ENCODE measurements at regions not wholly inside any gene's neighbourhood (a gene's known extent, or its start where the extent isn't known, plus 50 kb on each side); places are given as distances from the start of the nearest gene placed in this dataset.

DNA sequence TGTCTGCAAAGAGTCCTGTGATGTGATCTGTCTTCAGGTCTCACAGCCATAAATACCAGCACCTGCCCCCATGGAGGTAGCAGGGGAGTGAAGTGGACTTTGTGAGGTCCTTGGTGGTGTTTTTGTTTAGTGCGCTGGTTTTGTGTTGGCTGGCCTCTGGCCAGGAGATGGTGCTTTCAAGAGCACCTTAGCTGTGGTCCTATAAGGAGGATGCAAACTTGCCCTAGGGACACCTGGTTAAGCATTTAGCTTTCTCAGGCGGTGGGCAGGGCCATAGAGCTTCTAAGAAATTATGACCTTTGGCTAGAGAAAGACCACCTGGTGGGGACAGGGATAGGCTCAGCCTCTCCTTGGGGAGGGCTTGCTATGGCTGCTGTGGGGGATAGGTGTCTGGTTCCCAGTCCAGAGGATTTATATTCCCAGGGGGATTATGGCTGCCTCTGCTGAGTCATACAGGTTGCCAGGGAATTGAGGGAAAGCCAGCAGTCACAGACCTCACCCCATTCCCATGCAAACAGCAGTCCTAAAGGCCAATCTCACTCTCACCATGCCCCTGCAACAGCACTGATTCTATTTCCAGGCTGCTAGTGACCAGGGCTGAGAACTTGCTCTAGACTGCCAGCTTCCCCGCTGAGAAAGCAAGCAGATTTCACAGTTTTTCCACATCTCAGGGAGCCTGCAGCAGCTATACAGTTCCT is 259.3 kb downstream of the TFAP2B start:
- Histone ChIP-seq H3K4me1 (ENCODE audit: insufficient read depth, low read length) (peaks cover 4% of the 10 kb centered on the region; the same call in 1 of the 2 replicates), H3K9me3 (ENCODE audit: insufficient read depth, low read depth, low read length) (no peaks in the 10 kb centered on the region), H3K27me3 (ENCODE audit: insufficient read depth, low read length) (no peaks in the 10 kb centered on the region), H3K27ac (ENCODE audit: low read length) (no peak overlapping the region), H3K4me3 (ENCODE audit: low read length) (no peak overlapping the region), H3K36me3 (ENCODE audit: insufficient read depth, low read depth, low read length) (no peaks in the 10 kb centered on the region), H3K9ac (ENCODE audit: low read depth, low read length) (no peak overlapping the region)

- Histone ChIP-seq H3K36me3 (ENCODE audit: insufficient read depth, low read depth, low read length) (no peaks in the 10 kb centered on the region), H3K27me3 (ENCODE audit: insufficient read depth, low read length) (no peaks in the 10 kb centered on the region), H3K27ac (ENCODE audit: low read length) (no peak overlapping the region), H3K9me3 (ENCODE audit: insufficient read depth, low read depth, low read length) (peaks cover 9% of the 10 kb centered on the region), H3K4me3 (ENCODE audit: low read length) (no peak overlapping the region), H3K4me1 (ENCODE audit: insufficient read depth, low read length) (no peaks in the 10 kb centered on the region), H3K9ac (ENCODE audit: low read depth, low read length) (no peak overlapping the region)
These were observed 271.7 kb downstream of the TFAP2B start for GRCh38 chr6:51090343-51090742.

- Histone ChIP-seq H3K27ac (ENCODE audit: low read length) (no peak overlapping the region), H3K36me3 (ENCODE audit: insufficient read depth, low read depth, low read length) (no peaks in the 10 kb centered on the region), H3K4me1 (ENCODE audit: insufficient read depth, low read length) (no peaks in the 10 kb centered on the region), H3K9ac (ENCODE audit: low read depth, low read length) (no peak overlapping the region), H3K4me3 (ENCODE audit: low read length) (no peak overlapping the region), H3K27me3 (ENCODE audit: insufficient read depth, low read length) (no peaks in the 10 kb centered on the region), H3K9me3 (ENCODE audit: insufficient read depth, low read depth, low read length) (peaks cover 9% of the 10 kb centered on the region)
These were observed 275.2 kb downstream of the TFAP2B start for GRCh38 chr6:51093871-51094270.

GRCh38 chr6:51094271-51094670 is 275.6 kb downstream of the TFAP2B start:
- Histone ChIP-seq H3K36me3 (ENCODE audit: insufficient read depth, low read depth, low read length) (no peaks in the 10 kb centered on the region), H3K9me3 (ENCODE audit: insufficient read depth, low read depth, low read length) (peaks cover 9% of the 10 kb centered on the region), H3K9ac (ENCODE audit: low read depth, low read length) (no peak overlapping the region), H3K4me1 (ENCODE audit: insufficient read depth, low read length) (no peaks in the 10 kb centered on the region), H3K4me3 (ENCODE audit: low read length) (no peak overlapping the region), H3K27me3 (ENCODE audit: insufficient read depth, low read length) (no peaks in the 10 kb centered on the region), H3K27ac (ENCODE audit: low read length) (no peak overlapping the region)

DNA sequence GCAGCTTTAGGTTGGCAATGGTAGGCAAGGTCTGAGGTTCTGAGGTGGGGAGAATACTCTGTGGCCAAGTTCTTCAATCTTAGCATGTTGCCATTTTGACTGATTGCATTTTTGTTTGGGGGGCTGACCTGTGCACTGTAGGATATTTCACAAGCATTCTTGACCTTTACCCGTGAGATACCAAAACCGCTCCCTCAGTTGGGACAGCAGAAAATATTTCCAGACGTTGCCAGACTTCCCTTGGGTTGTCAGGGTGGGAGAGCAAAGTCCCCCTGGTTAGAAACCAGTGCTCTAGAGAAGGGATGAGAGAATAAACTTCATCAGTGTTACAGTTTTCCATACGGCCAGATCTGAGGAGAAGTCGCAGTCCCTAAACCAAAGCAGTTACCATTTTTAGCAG is 279.6 kb downstream of the TFAP2B start:
- no peak overlapping the region for H3K4me3 ChIP-seq (ENCODE audit: low read length)
- no peak overlapping the region for H3K9ac ChIP-seq (ENCODE audit: low read depth, low read length)
- H3K36me3 ChIP-seq (ENCODE audit: insufficient read depth, low read depth, low read length), result no peaks in the 10 kb centered on the region
- H3K9me3 ChIP-seq (ENCODE audit: insufficient read depth, low read depth, low read length), result no peaks in the 10 kb centered on the region
- no peaks in the 10 kb centered on the region for H3K27me3 ChIP-seq (ENCODE audit: insufficient read depth, low read length)
- no peak overlapping the region for H3K27ac ChIP-seq (ENCODE audit: low read length)
- no peaks in the 10 kb centered on the region for H3K4me1 ChIP-seq (ENCODE audit: insufficient read depth, low read length)

GRCh38 chr6:51098791-51099190 is 280.1 kb downstream of the TFAP2B start:
- H3K36me3 ChIP-seq (ENCODE audit: insufficient read depth, low read depth, low read length), result no peaks in the 10 kb centered on the region

GRCh38 chr6:51099201-51099600 is 280.5 kb downstream of the TFAP2B start:
- Histone ChIP-seq H3K27ac (ENCODE audit: low read length) (no peak overlapping the region), H3K4me3 (ENCODE audit: low read length) (no peak overlapping the region), H3K9me3 (ENCODE audit: insufficient read depth, low read depth, low read length) (no peaks in the 10 kb centered on the region), H3K9ac (ENCODE audit: low read depth, low read length) (no peak overlapping the region), H3K27me3 (ENCODE audit: insufficient read depth, low read length) (no peaks in the 10 kb centered on the region), H3K4me1 (ENCODE audit: insufficient read depth, low read length) (no peaks in the 10 kb centered on the region), H3K36me3 (ENCODE audit: insufficient read depth, low read depth, low read length) (no peaks in the 10 kb centered on the region)

More at GRCh38 chr6:51098791-51099190, 280.1 kb downstream of the TFAP2B start:
- H3K27ac ChIP-seq (ENCODE audit: low read length), result no peak overlapping the region
- H3K4me1 ChIP-seq (ENCODE audit: insufficient read depth, low read length), result no peaks in the 10 kb centered on the region
- no peaks in the 10 kb centered on the region for H3K9me3 ChIP-seq (ENCODE audit: insufficient read depth, low read depth, low read length)
- no peak overlapping the region for H3K9ac ChIP-seq (ENCODE audit: low read depth, low read length)
- H3K4me3 ChIP-seq (ENCODE audit: low read length), result no peak overlapping the region
- H3K27me3 ChIP-seq (ENCODE audit: insufficient read depth, low read length), result no peaks in the 10 kb centered on the region

- no peaks in the 10 kb centered on the region for H3K4me1 ChIP-seq (ENCODE audit: insufficient read depth, low read length)
- H3K9me3 ChIP-seq (ENCODE audit: insufficient read depth, low read depth, low read length), result no peaks in the 10 kb centered on the region
- H3K9ac ChIP-seq (ENCODE audit: low read depth, low read length), result no peak overlapping the region
- H3K36me3 ChIP-seq (ENCODE audit: insufficient read depth, low read depth, low read length), result no peaks in the 10 kb centered on the region
- H3K27me3 ChIP-seq (ENCODE audit: insufficient read depth, low read length), result no peaks in the 10 kb centered on the region
- no peak overlapping the region for H3K4me3 ChIP-seq (ENCODE audit: low read length)
- no peak overlapping the region for H3K27ac ChIP-seq (ENCODE audit: low read length)
These were observed 286.7 kb downstream of the TFAP2B start for GRCh38 chr6:51105357-51105756.

- no peaks in the 10 kb centered on the region for H3K9me3 ChIP-seq (ENCODE audit: insufficient read depth, low read depth, low read length)
- no peaks in the 10 kb centered on the region for H3K27me3 ChIP-seq (ENCODE audit: insufficient read depth, low read length)
- no peak overlapping the region for H3K4me3 ChIP-seq (ENCODE audit: low read length)
- H3K9ac ChIP-seq (ENCODE audit: low read depth, low read length), result no peak overlapping the region
- H3K4me1 ChIP-seq (ENCODE audit: insufficient read depth, low read length), result no peaks in the 10 kb centered on the region
- H3K27ac ChIP-seq (ENCODE audit: low read length), result no peak overlapping the region
- H3K36me3 ChIP-seq (ENCODE audit: insufficient read depth, low read depth, low read length), result no peaks in the 10 kb centered on the region
These were observed 289.1 kb downstream of the TFAP2B start for GRCh38 chr6:51107769-51108203.

DNA sequence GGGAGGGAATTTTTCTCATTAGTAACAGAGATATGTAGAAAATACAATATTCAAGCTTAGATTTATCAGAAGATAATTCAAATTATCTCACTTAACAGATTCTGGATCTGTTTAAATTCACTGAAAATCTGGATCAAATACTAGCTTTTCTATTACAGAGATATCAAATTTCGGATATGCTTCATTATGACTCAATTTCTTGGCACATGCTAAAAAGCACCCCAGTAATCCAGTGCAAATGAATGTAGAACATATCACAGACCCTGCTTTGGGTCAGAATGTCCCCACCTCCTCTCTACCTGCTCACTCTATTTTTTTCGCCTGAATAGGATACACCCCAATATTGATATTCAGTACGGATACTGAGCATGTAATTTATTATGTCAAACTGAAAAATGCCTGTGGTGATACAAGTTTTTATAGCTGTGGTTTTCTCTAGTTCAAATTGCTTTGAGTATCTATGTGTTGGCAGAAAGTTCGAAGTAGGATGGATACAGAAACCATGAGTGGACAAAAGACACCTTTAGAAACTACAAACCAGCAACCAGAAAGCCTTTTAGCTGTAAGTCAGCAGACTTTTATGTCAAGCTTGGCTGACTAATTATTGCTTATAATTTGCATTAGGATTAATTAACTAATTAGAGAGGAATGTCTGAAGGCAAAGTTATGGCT is 290.0 kb downstream of the TFAP2B start:
- Histone ChIP-seq H3K4me1 (ENCODE audit: insufficient read depth, low read length) (no peaks in the 10 kb centered on the region), H3K27me3 (ENCODE audit: insufficient read depth, low read length) (no peaks in the 10 kb centered on the region), H3K36me3 (ENCODE audit: insufficient read depth, low read depth, low read length) (no peaks in the 10 kb centered on the region), H3K27ac (ENCODE audit: low read length) (no peak overlapping the region), H3K9ac (ENCODE audit: low read depth, low read length) (no peak overlapping the region), H3K4me3 (ENCODE audit: low read length) (no peak overlapping the region), H3K9me3 (ENCODE audit: insufficient read depth, low read depth, low read length) (no peaks in the 10 kb centered on the region)

DNA sequence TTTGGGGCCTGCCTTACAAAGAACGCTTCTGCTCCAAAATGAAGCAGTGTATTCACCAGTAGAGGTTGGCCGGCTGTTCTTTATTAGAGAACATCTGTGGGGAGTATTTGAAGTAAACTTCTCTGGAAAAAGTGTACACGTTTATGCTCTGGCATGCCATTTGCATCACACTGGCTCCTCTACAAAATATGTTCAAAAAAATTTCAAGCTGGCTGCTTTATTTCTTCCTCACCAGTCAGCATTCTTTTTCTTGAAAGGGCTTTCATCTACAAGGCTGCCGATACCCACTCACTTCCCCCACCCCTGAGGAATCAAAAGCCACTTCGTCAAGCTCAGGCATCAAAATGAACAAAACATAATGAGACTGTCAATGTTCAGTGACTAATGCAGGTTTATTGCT is 294.1 kb downstream of the TFAP2B start:
- H3K9ac ChIP-seq (ENCODE audit: low read depth, low read length), result no peak overlapping the region
- no peaks in the 10 kb centered on the region for H3K9me3 ChIP-seq (ENCODE audit: insufficient read depth, low read depth, low read length)
- H3K4me1 ChIP-seq (ENCODE audit: insufficient read depth, low read length), result peaks cover under 1% of the 10 kb centered on the region; the same call in 1 of the 2 replicates
- no peaks in the 10 kb centered on the region for H3K27me3 ChIP-seq (ENCODE audit: insufficient read depth, low read length)
- no peaks in the 10 kb centered on the region for H3K36me3 ChIP-seq (ENCODE audit: insufficient read depth, low read depth, low read length)
- no peak overlapping the region for H3K4me3 ChIP-seq (ENCODE audit: low read length)
- H3K27ac ChIP-seq (ENCODE audit: low read length), result no peak overlapping the region

DNA sequence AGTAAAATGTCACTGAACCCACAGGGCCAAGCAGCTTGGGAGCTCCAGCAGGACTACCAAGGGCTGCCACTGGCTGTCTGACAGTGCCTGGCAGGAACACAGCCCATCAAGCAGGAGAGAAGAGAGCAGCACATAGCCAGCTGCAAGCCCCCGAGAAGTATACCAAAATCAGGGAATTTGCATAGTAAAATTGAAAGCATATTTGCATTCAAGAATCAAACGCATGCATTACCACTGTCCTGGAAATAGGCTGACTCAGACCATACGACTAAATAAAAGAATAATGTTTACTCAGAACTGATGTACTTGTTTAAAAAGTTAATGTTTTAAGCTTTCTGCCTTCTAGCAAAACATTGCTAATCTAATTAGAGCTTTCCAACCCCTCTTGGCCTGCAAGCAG is 298.1 kb downstream of the TFAP2B start:
- Histone ChIP-seq H3K9ac (ENCODE audit: low read depth, low read length) (no peak overlapping the region), H3K27ac (ENCODE audit: low read length) (no peak overlapping the region), H3K9me3 (ENCODE audit: insufficient read depth, low read depth, low read length) (peaks cover 5% of the 10 kb centered on the region), H3K4me3 (ENCODE audit: low read length) (no peak overlapping the region), H3K27me3 (ENCODE audit: insufficient read depth, low read length) (no peaks in the 10 kb centered on the region), H3K4me1 (ENCODE audit: insufficient read depth, low read length) (peaks cover 4% of the 10 kb centered on the region; the same call in 1 of the 2 replicates), H3K36me3 (ENCODE audit: insufficient read depth, low read depth, low read length) (no peaks in the 10 kb centered on the region)
